NAMALWA (cell line): ENCODE measurements at regions not wholly inside any gene's neighbourhood (a gene's known extent, or its start where the extent isn't known, plus 50 kb on each side); places are given as distances from the start of the nearest gene placed in this dataset.
"Not testable (repeated sequence)": the region's sequence is repeated elsewhere in the genome, so short reads cannot be mapped to it uniquely, and the experiment has no call there.

ENCODE experiments used
- DNase-seq: peaks from one replicate; pipeline ENCODE4 v3.0.0-alpha.2; 2015; ENCODE audit warnings: low spot score

DNA sequence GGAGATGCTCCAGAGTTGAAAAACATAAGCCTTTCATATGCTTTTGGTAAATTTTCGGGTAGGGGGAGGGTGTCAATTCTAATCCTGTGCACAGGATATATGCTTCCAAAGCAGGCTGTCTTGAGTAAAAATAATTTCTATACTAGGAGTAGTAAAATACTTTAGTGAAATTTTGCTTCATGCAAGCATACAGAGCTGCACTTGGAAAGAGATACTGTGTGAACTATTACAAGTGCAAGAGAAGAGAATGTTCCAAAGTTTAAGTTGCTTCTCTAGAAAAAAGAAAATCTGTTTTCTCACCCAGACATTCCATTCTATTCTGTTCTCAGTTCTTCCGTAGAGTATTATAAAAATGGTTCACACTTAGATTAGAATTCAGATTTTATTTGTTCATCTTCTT lies 324.6 kb upstream of the AADAT start:
- DNase-seq = no peak

DNA sequence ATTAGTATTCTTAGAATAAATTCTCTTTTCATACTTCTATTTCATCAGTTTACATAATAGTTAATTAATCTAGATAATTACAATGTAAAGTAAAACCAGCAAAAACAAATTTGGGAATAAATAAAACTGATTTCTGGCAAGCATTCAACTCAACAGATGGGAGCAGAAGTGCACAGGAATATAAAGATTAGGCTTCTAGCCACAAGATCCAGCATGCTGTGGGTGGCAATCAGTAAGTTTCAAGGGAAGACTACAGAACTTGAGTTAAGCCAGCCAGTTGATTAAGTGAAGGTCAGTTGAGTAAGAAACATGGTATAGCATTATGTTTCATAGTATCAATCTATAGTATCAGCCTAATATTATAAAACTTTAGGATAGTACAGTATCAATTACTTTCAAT lies 324.2 kb upstream of the AADAT start:
- DNase-seq = no peak

DNA sequence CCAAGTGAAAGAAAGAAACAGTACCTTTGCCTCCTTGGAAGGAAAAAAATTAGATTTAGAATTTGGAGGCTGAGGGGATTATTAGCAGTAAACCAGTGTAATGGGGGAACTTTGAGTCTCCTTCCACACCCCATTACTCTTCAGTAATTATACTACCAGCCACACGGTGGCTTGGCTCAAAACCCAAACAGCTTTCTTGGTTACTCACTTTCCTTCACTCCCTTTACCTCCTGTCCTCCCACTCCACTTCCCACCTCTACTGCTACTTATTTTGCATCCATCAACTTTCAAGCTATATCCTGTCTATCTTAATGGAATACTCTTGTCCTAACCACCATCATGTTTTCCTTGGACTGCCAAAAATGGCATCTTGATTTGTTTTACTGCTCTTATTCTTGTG lies 310.6 kb upstream of the AADAT start:
- DNase-seq = peak; percentile 9

DNA sequence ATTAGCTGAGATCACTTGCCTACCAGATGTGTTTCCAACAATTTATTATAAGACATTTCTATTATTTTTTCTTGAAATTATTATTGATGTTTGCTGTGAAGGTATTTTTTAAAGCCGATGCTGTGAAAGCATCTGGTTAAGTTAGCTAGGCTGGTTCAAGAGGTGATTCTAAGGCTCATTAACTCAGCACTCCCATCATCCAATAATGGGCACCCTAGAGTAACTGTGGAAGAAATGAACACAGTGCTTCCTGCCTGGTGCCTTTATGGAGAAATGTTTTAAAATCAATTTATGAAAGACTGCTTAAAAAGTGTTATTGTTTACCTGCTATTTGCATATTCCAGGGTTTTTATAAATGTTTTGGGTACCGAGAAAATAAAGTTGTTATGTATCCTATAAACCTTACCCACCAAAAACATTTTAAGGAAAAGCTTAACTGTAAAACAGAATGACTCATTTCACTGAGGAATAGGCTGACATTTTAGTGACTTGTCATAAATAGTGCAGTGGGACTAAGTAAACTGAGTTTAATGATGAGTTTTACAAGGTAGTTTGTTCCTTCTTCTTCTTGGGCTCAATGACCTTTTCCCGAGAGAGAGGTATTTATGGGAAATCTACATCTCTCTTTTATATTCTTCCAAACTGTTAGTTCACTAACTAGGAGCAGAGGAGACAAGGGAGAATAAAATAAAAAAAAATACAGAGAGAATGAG lies 310.0 kb upstream of the AADAT start:
- no peak for DNase-seq

DNA sequence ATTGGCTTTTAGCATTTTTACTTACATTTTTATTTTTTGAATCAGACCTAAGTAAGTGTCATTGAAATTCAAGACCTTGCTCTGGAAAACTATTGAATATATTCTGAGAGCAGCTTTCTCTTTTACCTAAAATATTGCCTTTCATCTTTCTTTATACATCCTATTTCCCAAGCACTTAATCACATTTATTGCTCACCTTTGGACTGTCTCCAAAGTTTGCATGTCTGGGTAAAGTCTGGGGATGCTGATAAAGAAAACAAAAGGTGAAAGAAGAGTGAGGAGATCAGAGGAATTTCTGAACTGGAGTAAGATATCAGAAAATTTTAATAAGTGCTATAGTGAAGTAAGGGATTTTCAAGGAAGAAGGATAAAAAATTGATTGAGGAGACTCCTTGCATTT lies 308.5 kb upstream of the AADAT start:
- DNase-seq = no peak

DNA sequence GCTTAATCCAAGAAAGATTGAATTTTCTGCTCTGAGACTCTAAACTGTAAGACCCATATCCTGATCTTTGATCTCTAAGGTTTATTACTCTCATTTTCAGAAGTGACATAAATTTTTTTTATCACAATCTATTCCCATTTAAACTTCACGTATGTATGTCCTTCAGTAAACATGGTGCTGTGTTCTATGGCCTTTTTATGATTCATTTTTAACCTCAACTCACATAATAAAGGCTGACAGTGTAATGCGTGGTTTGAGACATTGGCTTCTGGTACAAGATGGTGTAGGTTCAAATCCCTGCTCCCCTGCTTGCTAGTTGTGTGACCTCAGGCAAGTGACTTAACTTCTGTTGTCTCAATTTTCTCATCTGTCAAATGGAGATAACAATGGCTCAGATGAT lies 306.0 kb upstream of the AADAT start:
- no peak for DNase-seq

DNA sequence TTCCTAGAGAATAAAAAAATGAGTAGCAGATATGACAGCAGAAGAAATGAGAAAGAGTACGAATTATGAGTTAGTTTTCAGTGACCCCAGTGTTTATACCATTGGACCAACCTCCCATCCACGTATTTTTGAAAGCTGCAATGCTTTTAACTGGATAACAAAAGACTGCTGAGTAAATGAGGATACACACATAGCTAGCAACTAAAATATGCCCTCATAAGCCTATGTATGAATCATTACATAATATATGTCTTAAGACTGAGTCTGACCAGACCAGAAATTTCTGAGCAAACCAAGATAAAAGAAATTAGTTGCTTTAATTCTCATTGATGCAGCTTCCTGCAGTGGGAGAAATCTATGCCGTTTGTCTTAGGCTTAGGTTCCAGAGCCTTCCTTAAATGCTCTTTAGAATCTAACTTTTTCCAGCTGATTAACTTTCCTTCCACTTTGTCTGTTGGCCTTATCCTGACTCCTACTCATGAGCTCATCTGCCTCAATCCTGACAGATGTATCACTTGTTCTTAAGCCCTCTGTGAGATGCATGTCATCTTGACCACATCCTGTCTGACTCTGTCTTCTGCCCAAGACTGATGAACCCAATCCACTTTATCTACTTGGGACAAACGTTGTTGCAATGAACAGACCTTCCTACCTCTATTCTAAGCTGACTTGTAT lies 301.4 kb upstream of the AADAT start:
- no peak for DNase-seq

DNA sequence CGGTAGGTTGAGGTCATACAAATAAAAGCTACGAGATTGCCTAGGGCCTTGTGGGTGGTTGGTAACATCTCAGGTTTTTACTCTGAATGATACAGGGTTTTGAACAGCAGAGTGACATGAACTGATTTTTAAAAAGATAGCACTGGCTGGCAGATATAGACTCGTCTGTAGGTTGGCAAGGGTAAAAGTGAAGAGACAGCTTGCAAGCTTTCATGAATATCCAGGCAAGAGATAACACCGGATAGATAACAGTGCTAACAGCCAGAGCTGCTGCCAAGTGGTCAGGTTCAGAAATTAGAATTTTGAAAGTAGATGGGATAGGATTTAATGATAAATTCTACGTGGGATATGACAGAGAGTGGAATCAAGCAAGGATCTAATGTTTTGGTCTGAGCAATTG lies 299.7 kb upstream of the AADAT start:
- no peak for DNase-seq

DNA sequence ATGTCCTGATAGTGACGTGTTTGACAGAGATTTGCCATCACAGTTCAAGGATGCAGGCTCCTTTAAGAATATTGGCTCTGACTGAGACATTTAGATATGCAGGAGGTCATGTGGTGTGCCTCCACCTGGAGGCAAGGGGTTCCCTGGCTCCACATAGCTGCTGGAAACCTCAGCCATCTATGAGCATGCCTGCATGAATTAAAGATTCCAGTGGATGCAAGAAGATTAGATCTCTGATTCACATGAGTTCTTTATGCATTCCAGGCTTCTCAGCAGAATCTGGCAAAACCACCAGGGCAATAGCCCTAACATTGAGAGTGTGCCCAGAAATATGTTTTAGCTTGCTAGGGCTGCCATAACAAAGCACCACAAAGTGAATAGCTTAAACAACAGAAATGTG lies 298.5 kb upstream of the AADAT start:
- no peak for DNase-seq

DNA sequence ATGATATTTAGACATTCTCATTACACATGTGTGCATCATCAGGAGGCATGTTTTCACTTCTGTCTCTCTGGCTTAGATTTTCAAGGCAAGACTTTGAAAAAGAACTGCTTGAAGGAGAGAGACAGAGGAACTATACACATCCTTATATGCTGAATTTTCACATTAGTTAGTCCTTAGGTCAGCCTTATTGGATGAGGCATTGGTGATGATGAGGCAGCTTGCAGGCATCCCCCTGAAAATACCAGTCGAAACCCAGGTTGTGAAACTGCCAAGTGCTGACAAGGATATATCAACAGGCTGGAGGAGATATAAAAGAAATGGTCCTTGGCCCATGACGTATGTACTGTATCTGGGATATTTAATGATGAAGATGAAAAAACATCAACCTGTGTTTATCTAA lies 297.2 kb upstream of the AADAT start:
- no peak for DNase-seq

DNA sequence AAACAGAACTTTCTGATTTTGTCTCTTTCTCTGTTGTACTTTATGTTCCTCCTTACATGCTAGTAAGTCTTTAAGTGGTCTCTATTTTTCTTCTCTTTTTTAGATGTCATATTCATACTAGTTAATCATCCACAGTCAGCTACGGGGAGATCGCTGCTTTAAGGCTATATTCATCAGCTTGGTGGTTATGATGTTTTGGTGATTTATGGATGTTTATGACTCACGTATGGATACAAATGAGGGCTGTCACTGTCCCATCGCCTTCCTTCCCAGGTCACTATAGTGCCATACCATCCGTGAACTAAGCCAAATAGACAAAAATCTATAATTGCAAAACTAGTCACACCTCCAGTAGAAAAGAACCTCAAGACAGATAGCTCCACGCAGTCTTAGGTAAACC lies 296.8 kb upstream of the AADAT start:
- no peak for DNase-seq

DNA sequence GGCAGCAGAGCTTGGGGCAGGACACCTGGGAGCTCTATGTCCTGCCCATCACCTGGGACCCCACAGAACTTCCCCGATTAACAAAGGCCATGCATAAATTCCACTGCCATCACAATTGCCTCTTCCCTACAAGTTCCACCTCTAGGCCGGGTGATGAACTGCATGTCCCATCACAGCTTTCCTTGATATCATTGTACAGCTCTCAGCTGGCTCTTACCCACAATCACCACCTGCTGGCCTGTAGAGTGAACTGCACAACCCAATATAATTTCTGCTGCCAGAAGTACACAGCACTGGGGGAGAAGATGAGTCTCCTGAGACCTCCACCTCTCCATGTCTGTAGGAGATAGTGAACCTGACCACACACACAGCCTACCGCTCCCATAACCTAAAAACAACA lies 285.0 kb upstream of the AADAT start:
- peak; percentile 65 for DNase-seq

DNA sequence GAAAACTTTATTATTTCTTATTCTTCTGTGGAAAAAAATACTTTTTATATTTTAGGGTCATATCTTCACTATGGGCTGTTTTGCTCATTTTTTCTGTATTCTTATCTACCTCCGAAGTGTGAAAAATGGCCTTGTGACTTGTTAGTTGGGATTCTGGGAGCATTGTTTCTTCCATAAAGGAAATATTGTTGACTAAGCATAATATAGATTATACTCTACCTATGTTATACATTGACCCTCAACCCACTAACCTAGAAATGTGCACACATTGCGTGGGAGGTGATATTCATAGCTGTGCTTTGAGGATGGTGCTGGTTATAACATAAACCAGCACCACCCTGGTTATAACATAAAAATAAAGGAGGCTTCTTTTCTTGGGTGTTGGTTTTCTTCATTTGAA lies 259.2 kb upstream of the AADAT start:
- no peak for DNase-seq

DNA sequence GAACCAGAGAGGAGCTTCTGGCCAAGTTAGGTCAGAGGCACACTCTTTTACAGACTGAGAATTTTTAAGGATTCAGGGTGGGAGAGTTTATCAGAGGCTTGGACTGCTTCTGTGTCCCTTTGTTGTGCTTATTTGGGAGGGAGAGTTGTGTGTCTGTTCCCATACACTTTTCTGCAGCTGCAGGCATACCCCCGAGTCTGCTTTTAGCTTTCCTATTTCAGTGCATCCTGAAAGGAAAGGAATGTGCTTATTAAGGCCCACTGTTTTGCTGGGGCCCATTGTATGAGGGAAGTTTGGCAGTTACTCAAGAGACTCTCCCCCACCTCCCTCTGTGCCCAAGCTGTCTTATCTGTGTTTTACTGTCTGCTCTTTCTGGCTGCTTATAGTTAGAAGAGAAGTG lies 257.4 kb upstream of the AADAT start:
- not testable (repeated sequence) for DNase-seq

DNA sequence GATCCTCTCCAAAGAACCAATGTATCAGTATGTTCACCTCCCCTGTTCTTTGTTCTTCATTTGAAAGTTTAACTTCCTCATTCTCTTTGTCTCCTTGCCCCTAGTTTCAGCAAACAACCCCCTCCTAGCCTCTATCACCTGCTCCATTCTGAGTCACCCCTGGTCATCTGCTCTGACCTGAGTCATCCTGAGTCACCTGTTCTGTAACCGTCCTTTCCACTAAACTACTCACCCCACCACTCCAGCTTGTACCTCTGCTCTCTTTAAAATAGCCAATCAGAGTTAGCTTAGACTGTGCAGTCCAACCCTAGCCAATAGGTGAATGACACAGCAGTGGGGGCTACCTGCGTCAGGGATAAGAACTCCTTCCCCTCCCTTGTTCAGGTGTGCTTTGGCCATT lies 249.8 kb upstream of the AADAT start:
- no peak for DNase-seq

DNA sequence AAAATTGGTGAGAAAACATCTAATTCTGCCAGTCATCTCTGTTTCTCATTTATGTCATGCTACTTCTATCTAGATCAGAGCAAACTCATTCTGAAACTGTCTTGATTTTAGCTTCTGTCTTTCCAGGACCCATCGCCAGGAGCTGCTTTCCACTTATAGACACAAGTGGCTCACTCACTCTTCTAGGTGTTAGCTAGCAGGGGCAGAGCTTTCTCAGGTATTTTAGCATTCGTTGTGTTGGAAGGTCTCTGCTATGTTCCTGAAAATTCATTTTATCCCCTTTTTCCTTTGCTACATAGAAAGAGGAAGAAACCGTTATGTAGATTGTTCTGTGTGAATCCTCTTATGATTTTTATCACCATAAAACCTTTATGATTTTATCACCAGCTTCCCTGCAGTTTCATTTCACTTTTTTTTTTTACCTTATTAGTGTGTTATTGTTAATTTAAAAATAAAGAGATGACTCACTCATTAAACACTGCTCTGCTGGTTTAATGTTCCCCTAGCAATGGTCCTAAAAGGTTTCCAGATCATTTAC lies 246.6 kb upstream of the AADAT start:
- DNase-seq = no peak

DNA sequence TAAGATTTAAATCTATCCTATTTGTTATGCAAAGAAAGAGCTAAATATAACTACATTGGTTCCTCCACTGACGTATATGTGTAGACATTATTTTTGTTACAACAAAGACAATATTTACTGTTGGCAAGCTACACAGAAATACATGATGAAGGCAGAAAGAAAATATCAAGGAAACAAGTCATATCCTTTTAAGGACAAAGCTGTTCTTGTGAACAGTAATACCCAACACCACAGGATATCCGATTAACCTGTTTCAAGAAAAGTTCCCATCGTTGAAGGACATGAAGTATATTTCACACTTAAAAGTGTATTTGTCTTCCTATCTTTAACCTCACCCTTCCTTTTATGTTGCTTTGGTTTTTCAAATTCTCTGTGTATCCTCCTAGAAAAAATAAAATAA lies 235.8 kb upstream of the AADAT start:
- no peak for DNase-seq

DNA sequence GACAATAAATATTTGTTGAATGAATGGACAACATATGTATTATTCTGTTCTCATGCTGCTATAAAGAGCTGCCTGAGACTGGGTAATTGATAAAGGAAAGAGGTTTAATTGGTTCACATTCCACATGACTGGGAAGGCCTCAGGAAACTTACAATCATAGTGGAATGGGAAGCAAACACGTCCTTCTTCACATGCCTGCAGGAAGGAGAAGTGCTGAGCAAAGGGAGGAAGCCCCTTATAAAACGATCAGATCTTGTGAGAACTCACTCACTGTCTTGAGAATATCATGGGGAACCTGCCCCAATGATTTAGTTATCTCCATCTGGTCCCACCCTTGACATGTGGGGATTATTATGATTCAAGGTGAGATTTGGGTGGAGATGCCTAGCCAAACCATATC lies 233.9 kb upstream of the AADAT start:
- DNase-seq = no peak

DNA sequence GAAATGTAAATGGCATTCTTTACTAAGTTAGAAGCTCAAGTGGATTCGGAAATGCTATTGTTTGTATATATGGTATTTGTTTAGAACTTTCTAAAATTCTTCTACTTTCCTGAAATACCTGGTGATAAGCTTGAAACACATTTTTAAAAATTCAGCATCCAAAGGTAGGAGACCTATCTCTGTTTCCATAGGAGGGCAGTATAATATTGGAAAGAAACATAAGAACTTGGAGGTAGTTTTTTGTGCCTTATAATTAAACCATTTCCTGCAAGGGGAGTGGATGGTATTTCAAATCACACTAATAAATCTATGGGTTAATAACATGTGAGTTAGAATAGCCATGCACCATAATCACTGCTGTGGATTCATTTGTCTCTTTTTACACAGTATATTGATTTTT lies 217.4 kb upstream of the AADAT start:
- no peak for DNase-seq

DNA sequence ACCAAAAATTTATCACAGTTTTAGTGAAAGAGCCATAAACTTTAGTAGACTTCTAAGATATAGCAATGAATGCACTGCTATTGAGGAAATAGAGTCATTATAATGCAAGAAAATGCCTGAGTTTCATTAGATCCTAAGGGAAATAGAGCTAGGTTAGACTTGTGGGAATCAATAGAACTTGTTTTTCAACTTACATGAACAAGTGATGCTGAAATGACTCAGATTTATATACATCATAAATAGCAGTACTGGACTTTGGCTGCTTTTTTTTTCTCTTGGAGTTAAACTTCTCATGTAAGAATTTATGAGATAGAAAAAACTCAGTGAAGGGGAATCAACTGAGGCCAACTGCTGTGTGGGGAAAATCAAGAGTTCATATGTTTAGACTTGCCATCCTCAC lies 216.5 kb upstream of the AADAT start:
- no peak for DNase-seq

DNA sequence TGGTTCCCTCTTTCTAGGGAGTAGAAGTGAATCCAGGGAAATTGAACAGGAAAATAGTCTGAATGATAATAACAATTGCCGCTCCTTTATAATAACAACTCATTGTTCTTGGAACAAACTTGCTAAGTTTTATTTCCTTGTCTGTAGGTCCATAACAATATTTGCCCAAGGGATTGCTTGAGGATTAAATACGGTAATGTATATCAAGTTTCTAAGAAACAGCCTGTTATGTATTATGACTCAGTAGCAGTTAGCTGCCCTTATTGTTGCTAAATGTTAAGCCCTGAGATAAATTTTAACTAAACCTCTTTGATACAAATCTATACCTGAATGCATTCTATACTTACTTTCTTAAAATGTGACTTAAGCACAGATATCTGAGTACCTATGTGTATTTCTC lies 215.9 kb upstream of the AADAT start:
- DNase-seq = no peak

DNA sequence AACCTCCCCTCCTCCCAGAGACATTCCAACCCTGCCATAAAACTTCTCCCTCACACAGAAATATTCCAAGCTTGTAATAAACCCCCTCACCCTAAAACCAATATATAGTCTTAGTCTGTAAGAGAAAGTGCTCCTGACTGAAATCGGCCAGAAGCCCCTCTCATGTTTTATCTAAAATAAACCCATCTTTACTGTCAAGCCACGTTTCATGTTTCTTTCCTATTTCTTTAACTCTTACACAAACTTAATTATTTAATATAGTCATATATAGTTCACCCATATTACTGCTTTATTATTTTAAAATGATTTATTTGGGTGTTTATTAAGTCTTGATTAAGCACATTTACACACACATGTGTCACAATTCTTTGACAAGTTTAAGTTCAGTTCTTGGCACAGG lies 191.3 kb upstream of the AADAT start:
- no peak for DNase-seq

DNA sequence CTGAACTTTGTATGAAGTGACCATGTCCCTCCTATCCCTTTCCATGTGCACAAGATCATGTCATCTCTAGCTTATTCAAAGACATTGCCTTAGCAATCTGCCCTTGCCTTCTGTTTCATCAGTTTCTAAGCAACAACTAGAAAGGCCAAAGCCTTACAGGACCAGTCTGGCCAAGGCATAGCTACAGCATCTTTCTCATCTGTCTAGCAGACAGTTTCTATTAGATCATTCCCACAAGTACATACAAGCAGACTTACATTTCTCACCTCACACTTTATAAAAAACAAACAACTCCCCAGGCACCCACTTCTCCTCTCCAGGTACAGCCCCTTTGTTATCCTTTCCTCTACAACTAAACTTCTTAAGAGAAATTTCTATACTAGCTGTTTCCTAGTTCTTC lies 188.7 kb upstream of the AADAT start:
- DNase-seq = no peak

DNA sequence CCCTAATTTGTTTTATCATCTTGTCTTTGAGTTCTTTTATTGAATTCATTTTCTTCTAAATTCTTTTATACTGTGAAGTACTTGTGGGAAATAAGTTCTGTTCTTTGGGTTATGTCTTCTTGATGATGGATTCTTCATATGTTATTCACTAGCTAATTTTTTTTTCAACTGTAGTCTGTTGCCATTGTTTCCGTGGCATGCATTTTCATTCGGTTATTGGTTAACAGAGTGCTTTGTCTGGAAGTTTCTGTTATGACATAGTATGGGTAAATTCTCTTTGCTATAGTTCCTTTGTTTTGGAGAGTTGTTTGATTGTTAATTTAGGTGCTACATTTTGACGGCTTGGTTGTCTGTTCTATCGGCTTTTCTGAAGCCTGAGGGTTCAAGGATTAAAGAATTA lies 184.9 kb upstream of the AADAT start:
- no peak for DNase-seq
